Stomach (tissue), 8 donors: ENCODE measurements at regions not wholly inside any gene's neighbourhood (a gene's known extent, or its start where the extent isn't known, plus 50 kb on each side); places are given as distances from the start of the nearest gene placed in this dataset.

Source experiments
- DNase-seq, 2 donors: peaks; one replicate each; pipeline versions ENCODE4 v3.0.0 to v3.0.0-alpha.2; 2013 to 2019
- H3K27ac ChIP-seq, 5 donors: fragments of 200-600 bp in 4 of 5; sonication (generic) in 4 of 5; one replicate each; pipeline ENCODE4 v1.5.1; 2013 to 2019; ENCODE audit warnings: mild to moderate bottlenecking in 1 of 5, moderate library complexity in 1 of 5
- H3K27me3 ChIP-seq, 3 donors: fragments of 200-600 bp; sonication (generic); one replicate each; pipeline ENCODE4 v1.5.1; 2017 to 2019; ENCODE audit warnings: mixed run types in 1 of 3
- H3K36me3 ChIP-seq, 4 donors: fragments of 200-600 bp; sonication (generic); 1 replicate in 3 of 4; 2 replicates in 1 of 4; pipeline ENCODE4 v1.5.1; 2016 to 2019
- H3K4me1 ChIP-seq, 4 donors: fragments of 200-600 bp; sonication (generic); one replicate each; pipeline ENCODE4 v1.5.1; 2016 to 2019
- H3K4me3 ChIP-seq, 4 donors: fragments of 200-600 bp; sonication (generic) in 3 of 4; one replicate each; pipeline ENCODE4 v1.5.1; 2016 to 2019; ENCODE audit warnings: mild to moderate bottlenecking in 1 of 4
- H3K9me3 ChIP-seq, 4 donors: fragments of 200-600 bp; sonication (generic); one replicate each; pipeline ENCODE4 v1.5.1; 2016 to 2019
- EP300 ChIP-seq: sonication (generic); formaldehyde crosslinking; IDR thresholded peaks from one replicate; pipeline ENCODE4 v1.6.1; 2017; ENCODE audit warnings: antibody characterized with exemption
- POLR2A ChIP-seq, 4 donors: fragments of 450-650 bp; IDR thresholded peaks; one replicate each; pipeline ENCODE4 v1.6.1; 2016; ENCODE audit warnings: antibody characterized with exemption in 4 of 4, control low read depth in 2 of 4, mild to moderate bottlenecking in 1 of 4, moderate library complexity in 1 of 4
- POLR2AphosphoS5 ChIP-seq, 3 donors: sonication (generic); formaldehyde crosslinking; IDR thresholded peaks; one replicate each; pipeline ENCODE4 v1.6.1; 2016; ENCODE audit warnings: antibody characterized with exemption in 3 of 3
- WGBS, 5 donors: extraction: QIAGEN DNeasy Blood & Tissue Kit in 3 of 5; methylation state at CpG; one replicate each; pipeline versions ENCODE4 v1.1.5 to v1.1.7; 2013 to 2018; 5-methylcytosine and 5-hydroxymethylcytosine counted together
- intact Hi-C: fragments of 100-400 bp; cut with DNase I; formaldehyde crosslinking; loops from one replicate; pipeline ENCODE4 v1.15.1; 2023; ENCODE audit warnings: low total_unique reads
- TF ChIP-seq, protein P1 (sequence below), 7 experiments: fragments of 450-650 bp in 4 of 7; fragments of 200-600 bp in 3 of 7; sonication (generic) in 3 of 7; IDR thresholded peaks; one replicate each; pipeline ENCODE4 v1.5.1; 2016 to 2019; ENCODE audit warnings: antibody characterized with exemption in 7 of 7, control low read depth in 2 of 7, mild to moderate bottlenecking in 1 of 7
- donor health status: healthy with polysubstance abuse.
- donor health status: Bipolar disorder and iron deficiency.
- donor health status: healthy.

DNA sequence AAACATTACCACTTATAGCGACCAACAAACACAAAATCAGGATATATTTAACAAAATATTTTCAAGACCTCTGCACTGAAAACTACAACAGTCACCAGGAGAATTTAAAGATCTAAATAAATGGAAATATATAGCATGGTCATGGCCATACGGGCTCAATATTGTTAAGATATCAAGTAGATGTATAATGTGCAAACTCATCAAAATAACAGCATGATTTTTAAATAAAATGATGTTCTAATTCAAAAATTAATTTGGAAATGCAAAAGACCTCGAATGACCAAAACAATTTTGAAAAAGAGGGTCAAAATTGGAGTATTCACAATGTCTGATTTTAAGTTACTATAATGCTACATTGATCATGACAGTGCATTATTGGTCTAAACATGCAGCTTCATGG lies 159.1 kb upstream of the NDN start:
- intact Hi-C loops, result loop anchor here (10.0 kb wide), 1 partner anchor 181 kb away; no protein-coding TSS in a partner anchor
- Histone ChIP-seq H3K27me3 (no peaks in the 10 kb centered on the region), H3K27ac (no peak overlapping the region), H3K9me3 (peaks cover 0 to 18% (median 5%) of the 10 kb centered on the region in 4 donors), H3K36me3 (no peaks in the 10 kb centered on the region), H3K4me1 (no peaks in the 10 kb centered on the region), H3K4me3 (no peak overlapping the region)
- no peak for TF ChIP-seq POLR2A (IDR thresholded peaks at IDR 0.05)
- TF ChIP-seq, protein P1, sequence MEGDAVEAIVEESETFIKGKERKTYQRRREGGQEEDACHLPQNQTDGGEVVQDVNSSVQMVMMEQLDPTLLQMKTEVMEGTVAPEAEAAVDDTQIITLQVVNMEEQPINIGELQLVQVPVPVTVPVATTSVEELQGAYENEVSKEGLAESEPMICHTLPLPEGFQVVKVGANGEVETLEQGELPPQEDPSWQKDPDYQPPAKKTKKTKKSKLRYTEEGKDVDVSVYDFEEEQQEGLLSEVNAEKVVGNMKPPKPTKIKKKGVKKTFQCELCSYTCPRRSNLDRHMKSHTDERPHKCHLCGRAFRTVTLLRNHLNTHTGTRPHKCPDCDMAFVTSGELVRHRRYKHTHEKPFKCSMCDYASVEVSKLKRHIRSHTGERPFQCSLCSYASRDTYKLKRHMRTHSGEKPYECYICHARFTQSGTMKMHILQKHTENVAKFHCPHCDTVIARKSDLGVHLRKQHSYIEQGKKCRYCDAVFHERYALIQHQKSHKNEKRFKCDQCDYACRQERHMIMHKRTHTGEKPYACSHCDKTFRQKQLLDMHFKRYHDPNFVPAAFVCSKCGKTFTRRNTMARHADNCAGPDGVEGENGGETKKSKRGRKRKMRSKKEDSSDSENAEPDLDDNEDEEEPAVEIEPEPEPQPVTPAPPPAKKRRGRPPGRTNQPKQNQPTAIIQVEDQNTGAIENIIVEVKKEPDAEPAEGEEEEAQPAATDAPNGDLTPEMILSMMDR (IDR thresholded peaks at IDR 0.05), result no peak
- TF ChIP-seq EP300, result no peak
- TF ChIP-seq POLR2AphosphoS5 (IDR thresholded peaks at IDR 0.05), result no peak
- 29 to 35% (median 31%) methylated on average over 3 of the region's 3 CpGs for WGBS, 5 donors
- no peak for DNase-seq

DNA sequence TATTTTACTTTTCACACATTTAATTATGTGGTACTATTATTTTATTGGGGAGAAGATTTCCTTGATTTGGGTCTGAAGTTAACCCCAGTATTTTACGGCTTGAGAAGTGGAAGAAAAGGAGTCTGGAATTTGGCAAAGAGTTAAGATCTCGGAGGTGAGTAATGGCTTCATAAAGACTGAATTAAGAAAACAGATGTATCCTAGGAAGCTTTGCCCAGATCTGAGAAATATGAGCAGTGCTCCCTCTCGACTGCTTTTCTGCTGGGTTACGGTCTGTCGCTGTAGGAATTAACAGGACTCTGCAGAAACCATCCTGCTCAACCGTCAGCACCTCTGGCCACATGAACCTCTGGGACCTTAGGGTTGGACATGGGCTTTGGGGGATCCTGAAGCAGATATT lies 163.6 kb upstream of the NDN start:
- Histone ChIP-seq H3K27ac (no peak overlapping the region), H3K9me3 (no peaks in the 10 kb centered on the region), H3K4me3 (no peak overlapping the region), H3K4me1 (no peaks in the 10 kb centered on the region), H3K27me3 (no peaks in the 10 kb centered on the region), H3K36me3 (no peaks in the 10 kb centered on the region)
- no peak for TF ChIP-seq EP300
- no peak for TF ChIP-seq POLR2AphosphoS5 (IDR thresholded peaks at IDR 0.05)
- no peak for TF ChIP-seq POLR2A (IDR thresholded peaks at IDR 0.05)
- TF ChIP-seq, protein P1 (IDR thresholded peaks at IDR 0.05), result no peak
- no peak for DNase-seq
- WGBS, 5 donors, result 71 to 76% (median 75%) methylated on average over 6 of the region's 6 CpGs
- intact Hi-C loops, result no loop called here

DNA sequence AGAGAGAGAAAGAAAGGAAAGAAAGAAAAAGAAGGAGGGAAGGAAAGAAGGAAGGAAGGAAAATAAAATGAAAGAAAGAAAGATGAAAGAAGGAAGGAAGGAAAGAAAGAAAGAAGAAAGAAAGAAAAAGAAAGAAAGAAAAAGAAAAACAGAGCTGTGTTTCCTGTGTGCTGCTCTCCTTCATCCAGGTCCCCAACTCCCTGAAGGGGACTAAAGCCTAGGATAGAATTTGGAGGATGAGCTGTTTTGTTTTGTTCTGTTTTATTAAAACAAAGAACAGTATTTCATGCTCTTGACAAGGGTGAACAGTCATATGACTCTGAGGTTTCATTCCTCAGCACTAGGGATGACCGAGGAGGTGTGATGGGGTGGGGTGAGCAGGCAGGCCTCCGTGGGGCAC lies 164.8 kb upstream of the NDN start:
- intact Hi-C loops, result no loop called here

DNA sequence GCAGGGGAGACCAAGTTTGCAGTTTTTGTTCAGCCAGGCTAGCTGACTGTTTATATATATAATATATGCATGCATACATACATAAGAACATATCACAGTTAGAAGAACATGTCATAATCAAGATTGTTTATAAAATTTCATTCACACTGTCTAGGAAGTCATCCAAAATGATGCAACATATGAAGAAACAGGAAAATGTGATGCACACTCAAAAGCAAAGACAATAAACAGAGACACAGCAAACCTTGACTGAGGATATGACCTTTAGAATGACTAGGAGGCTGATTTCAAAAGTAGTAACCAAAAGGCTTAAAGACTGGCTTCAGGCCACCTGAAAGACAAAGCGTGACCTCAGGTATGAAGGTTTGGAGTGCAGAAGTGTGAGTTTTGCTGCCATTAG lies 166.2 kb upstream of the NDN start:
- 64 to 80% (median 71%) methylated on average over 1 of the region's 1 CpG for WGBS, 5 donors
- intact Hi-C loops, result no loop called here
- H3K4me3 ChIP-seq, result no peak overlapping the region
- H3K27me3 ChIP-seq, result peaks cover 0 to 5% (median 0%) of the 10 kb centered on the region in 3 donors
- DNase-seq, result no peak
- H3K4me1 ChIP-seq, result no peaks in the 10 kb centered on the region
- no peak overlapping the region for H3K27ac ChIP-seq
- no peaks in the 10 kb centered on the region for H3K9me3 ChIP-seq
- no peaks in the 10 kb centered on the region for H3K36me3 ChIP-seq
- TF ChIP-seq EP300 (no peak), POLR2AphosphoS5 (IDR thresholded peaks at IDR 0.05) (no peak), POLR2A (IDR thresholded peaks at IDR 0.05) (no peak)
- TF ChIP-seq, protein P1 (IDR thresholded peaks at IDR 0.05), result no peak

More for the DNA sequence above, 164.8 kb upstream of the NDN start:
- Histone ChIP-seq H3K27ac (no peak overlapping the region), H3K9me3 (no peaks in the 10 kb centered on the region), H3K4me3 (no peak overlapping the region), H3K36me3 (no peaks in the 10 kb centered on the region), H3K27me3 (no peaks in the 10 kb centered on the region), H3K4me1 (no peaks in the 10 kb centered on the region)
- WGBS, 5 donors, result 39 to 53% (median 44%) methylated on average over 2 of the region's 2 CpGs
- TF ChIP-seq POLR2AphosphoS5 (IDR thresholded peaks at IDR 0.05) (no peak), POLR2A (IDR thresholded peaks at IDR 0.05) (no peak), EP300 (no peak)
- TF ChIP-seq, protein P1 (IDR thresholded peaks at IDR 0.05), result no peak
- DNase-seq, result no peak
